ENCODE measurements at regions not wholly inside any gene's neighbourhood (a gene's known extent, or its start where the extent isn't known, plus 50 kb on each side); places are given as distances from the start of the nearest gene placed in this dataset.

DNA sequence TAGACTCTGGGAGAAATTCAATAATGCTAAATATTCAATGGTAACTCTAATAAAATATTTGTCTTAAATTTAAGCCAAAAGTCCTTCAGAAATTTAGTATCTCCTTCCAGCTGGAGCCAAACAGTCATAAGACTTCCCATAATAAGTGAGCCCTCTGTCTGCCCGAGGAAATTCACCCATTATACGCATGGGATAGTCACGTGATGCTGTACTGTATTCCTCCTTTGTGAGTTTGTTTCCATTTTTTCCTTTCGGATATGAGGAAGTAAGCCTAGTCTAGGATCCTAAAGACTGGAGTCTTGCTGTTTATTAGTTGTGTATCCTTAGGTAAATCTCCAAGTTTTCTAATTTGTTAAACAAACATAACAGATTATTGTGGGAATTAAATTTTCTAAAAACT, 110.4 kb upstream of the PLAAT1 start:
- TF ChIP-seq, protein P1, sequence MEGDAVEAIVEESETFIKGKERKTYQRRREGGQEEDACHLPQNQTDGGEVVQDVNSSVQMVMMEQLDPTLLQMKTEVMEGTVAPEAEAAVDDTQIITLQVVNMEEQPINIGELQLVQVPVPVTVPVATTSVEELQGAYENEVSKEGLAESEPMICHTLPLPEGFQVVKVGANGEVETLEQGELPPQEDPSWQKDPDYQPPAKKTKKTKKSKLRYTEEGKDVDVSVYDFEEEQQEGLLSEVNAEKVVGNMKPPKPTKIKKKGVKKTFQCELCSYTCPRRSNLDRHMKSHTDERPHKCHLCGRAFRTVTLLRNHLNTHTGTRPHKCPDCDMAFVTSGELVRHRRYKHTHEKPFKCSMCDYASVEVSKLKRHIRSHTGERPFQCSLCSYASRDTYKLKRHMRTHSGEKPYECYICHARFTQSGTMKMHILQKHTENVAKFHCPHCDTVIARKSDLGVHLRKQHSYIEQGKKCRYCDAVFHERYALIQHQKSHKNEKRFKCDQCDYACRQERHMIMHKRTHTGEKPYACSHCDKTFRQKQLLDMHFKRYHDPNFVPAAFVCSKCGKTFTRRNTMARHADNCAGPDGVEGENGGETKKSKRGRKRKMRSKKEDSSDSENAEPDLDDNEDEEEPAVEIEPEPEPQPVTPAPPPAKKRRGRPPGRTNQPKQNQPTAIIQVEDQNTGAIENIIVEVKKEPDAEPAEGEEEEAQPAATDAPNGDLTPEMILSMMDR (IDR thresholded peaks at IDR 0.05; ENCODE audit: low read depth, low read length), result no peak
- TF ChIP-seq EZH2phosphoT487 (IDR thresholded peaks at IDR 0.05; ENCODE audit: low read depth), result no peak
